HFF-Myc (cell line): ENCODE measurements at regions not wholly inside any gene's neighbourhood (a gene's known extent, or its start where the extent isn't known, plus 50 kb on each side); places are given as distances from the start of the nearest gene placed in this dataset.

Experiments used
- DNase-seq: peaks from one replicate; pipeline ENCODE4 v3.0.0-alpha.2; 2011; ENCODE audit warnings: low read depth; ENCODE audit errors: extremely low read depth
- H3K4me3 ChIP-seq: replicated peaks from 2 replicates; pipeline ENCODE4 v1.5.1; 2011; ENCODE audit warnings: low read depth, mild to moderate bottlenecking, control low read depth, low read length
- CTCF ChIP-seq: IDR thresholded peaks from 2 replicates; pipeline ENCODE4 v1.5.1; 2012; ENCODE audit warnings: mild to moderate bottlenecking, low read depth, low read length, control low read depth; ENCODE audit errors: missing control alignments

GRCh38 chr3:110822971-110823370 is 248.6 kb upstream of the NECTIN3 start:
- TF ChIP-seq CTCF, result no peak
- DNase-seq, result no peak
- no peak overlapping the region for H3K4me3 ChIP-seq

- no peak overlapping the region for H3K4me3 ChIP-seq
- DNase-seq, result no peak
- TF ChIP-seq CTCF, result no peak
These were observed 224.6 kb upstream of the NECTIN3 start for GRCh38 chr3:110846971-110847370.

- DNase-seq, result no peak
- TF ChIP-seq CTCF, result no peak
- H3K4me3 ChIP-seq, result no peak overlapping the region
These were observed 222.6 kb upstream of the NECTIN3 start for GRCh38 chr3:110849064-110849463.

GRCh38 chr3:110851736-110852135 is 219.9 kb upstream of the NECTIN3 start:
- H3K4me3 ChIP-seq, result no peak overlapping the region
- DNase-seq, result no peak
- TF ChIP-seq CTCF, result no peak

GRCh38 chr3:110855207-110855606 is 216.4 kb upstream of the NECTIN3 start:
- H3K4me3 ChIP-seq, result no peak overlapping the region
- no peak for TF ChIP-seq CTCF
- no peak for DNase-seq

GRCh38 chr3:110856916-110857315 is 214.7 kb upstream of the NECTIN3 start:
- no peak for DNase-seq
- no peak overlapping the region for H3K4me3 ChIP-seq
- TF ChIP-seq CTCF, result no peak

- no peak for TF ChIP-seq CTCF
- DNase-seq, result no peak
- no peak overlapping the region for H3K4me3 ChIP-seq
These were observed 213.1 kb upstream of the NECTIN3 start for GRCh38 chr3:110858549-110858948.
